HG02759 (cell line): ENCODE measurements at regions not wholly inside any gene's neighbourhood (a gene's known extent, or its start where the extent isn't known, plus 50 kb on each side); places are given as distances from the start of the nearest gene placed in this dataset.
"Not testable (repeated sequence)": the region's sequence is repeated elsewhere in the genome, so short reads cannot be mapped to it uniquely, and the experiment has no call there.

ENCODE experiments used
- ATAC-seq: cut with Tn5 transposase; IDR thresholded peaks from one replicate; pipeline ENCODE4 v1.9.1; 2021; ENCODE audit warnings: mild to moderate bottlenecking, moderate library complexity; ENCODE audit not compliant: unreplicated experiment

GRCh38 chr1:109857702-109858101 is 52.9 kb upstream of the CSF1 start:
- ATAC-seq, result not testable (repeated sequence)

DNA sequence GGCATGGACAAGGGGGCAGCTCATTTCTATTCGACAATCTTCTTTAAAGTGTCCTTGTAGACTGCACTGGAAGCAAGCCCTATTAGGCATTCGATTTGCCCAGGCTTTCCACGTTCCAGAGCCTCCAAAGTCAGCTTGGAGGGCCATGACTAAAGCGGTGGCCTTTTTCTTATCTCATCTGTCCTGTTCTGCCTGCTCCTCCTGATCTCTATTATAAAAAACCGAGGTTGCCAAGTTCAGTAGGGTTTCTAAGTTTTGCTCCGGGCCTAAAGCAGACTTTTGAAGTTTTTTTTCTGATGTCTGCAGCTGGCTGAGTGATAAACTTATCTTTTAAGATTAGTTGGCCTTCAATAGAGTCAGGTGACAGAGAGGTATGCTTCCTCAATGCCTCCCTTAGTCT is 54.7 kb upstream of the CSF1 start:
- not testable (repeated sequence) for ATAC-seq

DNA sequence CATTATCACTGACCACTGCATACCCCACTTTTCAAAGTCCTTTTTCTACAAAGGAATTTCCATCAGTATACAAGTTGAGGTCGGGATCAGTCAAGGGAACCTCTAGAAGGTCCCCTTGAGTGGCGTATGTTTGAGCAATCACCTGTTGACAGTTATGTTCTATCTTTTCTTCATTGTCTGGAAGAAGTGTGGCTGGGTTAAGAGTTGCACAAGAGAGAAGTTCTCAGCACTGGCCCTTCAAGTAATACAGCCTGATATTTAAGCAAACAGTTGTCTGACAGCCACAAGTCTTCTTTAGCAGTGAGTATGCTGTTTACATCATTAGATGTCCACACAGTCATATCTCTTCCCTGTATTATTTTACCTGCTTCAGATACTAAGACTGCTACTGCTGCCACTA is 56.7 kb upstream of the CSF1 start:
- not testable (repeated sequence) for ATAC-seq

GRCh38 chr1:109852221-109853015 is 58.2 kb upstream of the CSF1 start:
- not testable (repeated sequence) for ATAC-seq

- ATAC-seq, result no peak
Measured at GRCh38 chr1:109850827-109851226, 59.8 kb upstream of the CSF1 start.

- no peak for ATAC-seq
Measured at GRCh38 chr1:109850194-109850593, 60.5 kb upstream of the CSF1 start.

- ATAC-seq, result no peak
Measured at GRCh38 chr1:109849655-109850054, 61.0 kb upstream of the CSF1 start.

GRCh38 chr1:109847251-109847650 is 63.4 kb upstream of the CSF1 start:
- no peak for ATAC-seq

GRCh38 chr1:109846846-109847245 is 63.8 kb upstream of the CSF1 start:
- no peak for ATAC-seq

- no peak for ATAC-seq
Measured at GRCh38 chr1:109846162-109846561, 64.5 kb upstream of the CSF1 start.

- ATAC-seq, result no peak
Measured at GRCh38 chr1:109845658-109846057, 65.0 kb upstream of the CSF1 start.

DNA sequence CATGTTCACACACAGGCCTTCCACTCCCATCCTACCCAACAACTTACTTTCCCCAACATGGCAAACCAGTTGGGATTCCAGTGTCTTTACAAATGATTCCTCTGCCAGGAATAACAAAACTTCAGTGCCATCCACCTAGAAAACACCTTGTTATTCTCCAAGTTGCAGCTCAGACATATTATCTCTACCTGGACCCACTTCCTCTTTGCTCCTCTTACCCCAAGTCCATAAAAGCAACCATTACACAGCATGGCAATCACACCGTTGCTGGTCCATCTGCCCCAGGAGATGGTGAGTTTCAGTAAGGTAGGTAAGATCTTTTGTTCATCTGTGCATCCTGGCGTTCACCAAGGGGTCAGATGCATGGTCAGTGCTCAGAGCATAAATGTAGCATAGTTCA is 66.0 kb upstream of the CSF1 start:
- no peak for ATAC-seq

GRCh38 chr1:109840011-109840629 is 70.5 kb upstream of the CSF1 start:
- no peak for ATAC-seq

DNA sequence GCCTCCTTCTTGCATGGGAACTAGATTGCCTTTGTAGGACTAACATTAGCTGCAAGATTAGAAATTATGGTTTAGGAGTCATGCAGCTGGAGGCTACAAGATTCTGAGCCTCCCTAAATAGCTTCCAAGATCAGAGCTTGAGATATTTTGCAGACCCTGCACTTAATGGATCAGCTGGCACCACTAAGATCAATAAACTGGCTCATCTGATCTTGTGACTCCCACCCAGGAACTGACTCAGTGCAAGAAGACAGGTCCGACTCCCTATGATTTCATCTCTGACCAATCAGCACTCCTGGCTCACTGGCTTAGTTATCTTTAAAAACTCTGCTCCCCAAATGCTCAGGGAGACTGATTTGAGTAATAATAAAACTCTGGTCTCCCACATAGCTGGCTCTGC is 71.4 kb upstream of the CSF1 start:
- not testable (repeated sequence) for ATAC-seq

GRCh38 chr1:109838838-109839240 is 71.8 kb upstream of the CSF1 start:
- no peak for ATAC-seq

DNA sequence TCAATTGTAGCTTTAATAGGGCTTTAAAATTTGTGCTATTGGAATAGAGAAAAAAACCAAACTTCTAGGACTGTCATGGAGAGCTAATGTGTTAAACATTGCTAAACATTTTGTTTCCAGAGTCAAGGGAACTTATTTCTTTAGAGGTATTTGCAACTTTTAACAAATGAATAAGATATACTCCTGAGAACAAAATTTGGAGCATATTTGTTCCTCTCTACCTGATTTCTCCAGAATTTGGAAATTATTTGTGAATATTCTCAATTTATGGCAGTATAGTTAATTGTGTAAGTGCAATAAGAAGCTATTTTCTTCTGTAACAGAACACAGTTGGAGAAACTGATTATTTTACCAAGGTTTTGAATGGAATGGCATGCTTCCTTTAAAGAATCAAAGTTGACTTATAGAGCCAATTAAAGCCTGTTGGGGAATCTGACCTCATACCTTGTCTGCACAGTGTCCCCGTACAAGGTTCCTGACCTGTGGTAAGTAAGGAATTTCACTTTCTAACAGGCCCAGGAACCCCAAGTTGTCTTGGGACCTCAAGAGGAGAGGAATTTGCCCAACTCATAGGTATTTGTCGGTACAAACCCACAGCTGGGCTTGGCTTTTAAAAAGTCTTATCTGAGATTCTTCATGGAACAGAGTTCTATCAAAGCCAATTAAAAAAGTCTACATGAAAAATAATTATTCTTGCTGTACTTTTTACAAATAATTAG is 72.6 kb upstream of the CSF1 start:
- ATAC-seq, result no peak

- ATAC-seq, result not testable (repeated sequence)
Measured at GRCh38 chr1:109835645-109836044, 71.9 kb upstream of the EPS8L3 start.

GRCh38 chr1:109834951-109835350 is 71.2 kb upstream of the EPS8L3 start:
- ATAC-seq, result no peak

GRCh38 chr1:109832945-109833344 is 69.2 kb upstream of the EPS8L3 start:
- no peak for ATAC-seq

- ATAC-seq, result no peak
Measured at GRCh38 chr1:109828756-109829505, 65.2 kb upstream of the EPS8L3 start.

GRCh38 chr1:109827986-109828385 is 64.3 kb upstream of the EPS8L3 start:
- no peak for ATAC-seq
